Panc1 (cell line): ENCODE measurements at regions not wholly inside any gene's neighbourhood (a gene's known extent, or its start where the extent isn't known, plus 50 kb on each side); places are given as distances from the start of the nearest gene placed in this dataset.

ENCODE experiments used
- ATAC-seq: fragments of 200-7000 bp; cut with Tn5 transposase; 2 replicates; pipeline ENCODE4 v1.9.1; 2020; ENCODE audit warnings: mild to moderate bottlenecking, moderate library complexity
- BruUV-seq: library from RNA; stranded (reverse); fragments of 400-500 nt; replicated peaks from 2 replicates; lab custom pipeline; 2021; lab: Mats Ljungman, UMichigan
- CTCF ChIA-PET: fragments of 300-600 bp; sonication (Branson Sonifier 250); formaldehyde crosslinking; loops from one replicate; lab custom pipeline; 2022; ENCODE audit warnings: antibody characterized with exemption; lab: Charles Lee
- POLR2A ChIA-PET: fragments of 300-600 bp; sonication (Branson Sonifier 250); formaldehyde crosslinking; loops from one replicate; lab custom pipeline; 2022; ENCODE audit warnings: antibody characterized with exemption; lab: Charles Lee
- DNase-seq: peaks from one replicate; pipeline ENCODE4 v3.0.0-alpha.2; 2010; ENCODE audit warnings: low read depth, low spot score
- H3K27ac ChIP-seq: 2 replicates; pipeline ENCODE4 v1.5.1; 2011; ENCODE audit warnings: mild to moderate bottlenecking, low read length, inconsistent platforms
- H3K27me3 ChIP-seq: fragments of 200-500 bp; sonication (Bioruptor generic); 2 replicates; pipeline ENCODE4 v1.6.0; 2014; ENCODE audit warnings: low read length, inconsistent platforms; ENCODE audit not compliant: control insufficient read depth, insufficient read depth
- H3K36me3 ChIP-seq: fragments of 200-500 bp; sonication (Bioruptor generic); 2 replicates; pipeline ENCODE4 v1.5.1; 2014; ENCODE audit warnings: inconsistent platforms, mild to moderate bottlenecking, low read length, moderate library complexity; ENCODE audit not compliant: control insufficient read depth, insufficient read depth
- H3K4me1 ChIP-seq: 2 replicates; pipeline ENCODE4 v1.5.1; 2011; ENCODE audit warnings: inconsistent platforms, mild to moderate bottlenecking, low read length, moderate library complexity; ENCODE audit not compliant: control insufficient read depth, insufficient read depth
- H3K4me3 ChIP-seq, 2 experiments: 2 replicates each; pipeline ENCODE4 v1.5.1; 2011 to 2012; ENCODE audit warnings: low read depth in 2 of 2, low read length in 2 of 2, mild to moderate bottlenecking in 2 of 2, inconsistent platforms in 1 of 2, moderate library complexity in 1 of 2
- H3K9me3 ChIP-seq: fragments of 200-500 bp; sonication (Bioruptor generic); 2 replicates; pipeline ENCODE4 v1.5.1; 2014; ENCODE audit warnings: low read depth, mild to moderate bottlenecking, inconsistent platforms, low read length, moderate library complexity; ENCODE audit not compliant: control insufficient read depth, insufficient read depth
- CTCF ChIP-seq: fragments of 450-650 bp; IDR thresholded peaks from 2 replicates; pipeline ENCODE4 v1.5.1; 2017; ENCODE audit warnings: mild to moderate bottlenecking
- POLR2AphosphoS5 ChIP-seq: IDR thresholded peaks from 2 replicates; pipeline ENCODE4 v1.6.1; 2012; ENCODE audit warnings: mild to moderate bottlenecking, low read depth, low read length, moderate library complexity
- REST ChIP-seq, 2 experiments: IDR thresholded peaks; 2 replicates each; pipeline ENCODE4 v1.6.1; 2011 to 2012; ENCODE audit warnings: low read depth in 2 of 2, control low read depth in 1 of 2, low read length in 1 of 2, mild to moderate bottlenecking in 1 of 2, moderate library complexity in 1 of 2; ENCODE audit not compliant: insufficient read depth in 1 of 2
- SIN3A ChIP-seq: IDR thresholded peaks from 2 replicates; pipeline ENCODE4 v1.6.1; 2012; ENCODE audit warnings: low read depth, mild to moderate bottlenecking, low read length, moderate library complexity, borderline replicate concordance; ENCODE audit not compliant: insufficient read depth
- TCF7L2 ChIP-seq: IDR thresholded peaks from 2 replicates; pipeline ENCODE4 v1.6.1; 2011; ENCODE audit warnings: mild to moderate bottlenecking, low read depth, low read length, inconsistent platforms
- in situ Hi-C: cut with HindIII; loops from 2 replicates; pipeline ENCODE4 v1.10.0; 2016; ENCODE audit warnings: low sequenced_read_pairs, low pct_unique_long_range_greater_than_20kb
- intact Hi-C: fragments of 100-400 bp; cut with micrococcal nuclease; formaldehyde crosslinking; loops from one replicate; pipeline ENCODE4 v1.10.0; 2022; ENCODE audit not compliant: unreplicated experiment

- CTCF ChIA-PET = no interaction called here
- intact Hi-C loops = no loop called here
- Histone ChIP-seq H3K4me3 (no peak overlapping the region), H3K27me3 (no peaks in the 10 kb centered on the region), H3K27ac (no peak overlapping the region), H3K36me3 (no peaks in the 10 kb centered on the region), H3K9me3 (no peaks in the 10 kb centered on the region), H3K4me1 (no peaks in the 10 kb centered on the region)
- no peak for DNase-seq
- ATAC-seq = no peak
- POLR2A ChIA-PET = no interaction called here
- BruUV-seq = no TSS peak
- in situ Hi-C loops = no loop called here
- TF ChIP-seq TCF7L2 = no peak
- no peak for TF ChIP-seq POLR2AphosphoS5
- TF ChIP-seq CTCF = no peak
- TF ChIP-seq REST (IDR thresholded peaks at IDR 0.05; ENCODE audit: insufficient read depth in 1 of 2, low read depth in 2 of 2, low read length in 1 of 2) = no peak
- no peak for TF ChIP-seq SIN3A
Measured at GRCh38 chr11:104260456-104260855, 96.5 kb upstream of the PDGFD start.

- in situ Hi-C loops (no loop called here), intact Hi-C loops (no loop called here)
- DNase-seq = no peak
- H3K4me1 ChIP-seq = no peaks in the 10 kb centered on the region
- ChIA-PET POLR2A (no interaction called here), CTCF (no interaction called here)
- no peaks in the 10 kb centered on the region for H3K36me3 ChIP-seq
- no peak for ATAC-seq
- no peak for TF ChIP-seq SIN3A
- TF ChIP-seq REST (IDR thresholded peaks at IDR 0.05; ENCODE audit: insufficient read depth in 1 of 2, low read depth in 2 of 2, low read length in 1 of 2) = no peak
- no peak for TF ChIP-seq TCF7L2
- TF ChIP-seq CTCF = no peak
- no peak for TF ChIP-seq POLR2AphosphoS5
- no peaks in the 10 kb centered on the region for H3K27me3 ChIP-seq
- no peak overlapping the region for H3K27ac ChIP-seq
- H3K4me3 ChIP-seq = no peak overlapping the region
- H3K9me3 ChIP-seq = no peaks in the 10 kb centered on the region
- BruUV-seq = no TSS peak
Measured at GRCh38 chr11:104259121-104259610, 95.2 kb upstream of the PDGFD start.
